T47D (cell line): ENCODE measurements at regions not wholly inside any gene's neighbourhood (a gene's known extent, or its start where the extent isn't known, plus 50 kb on each side); places are given as distances from the start of the nearest gene placed in this dataset.
"Not testable (repeated sequence)": the region's sequence is repeated elsewhere in the genome, so short reads cannot be mapped to it uniquely, and the experiment has no call there.

Experiments
- DNase-seq, 2 experiments: peaks; one replicate each; pipeline versions ENCODE4 v3.0.0 to v3.0.0-alpha.2; 2011 to 2012; ENCODE audit warnings: low read depth in 1 of 2, low spot score in 1 of 2
- JUND ChIP-seq: IDR thresholded peaks from 2 replicates; pipeline ENCODE4 v1.6.1; 2012; ENCODE audit warnings: low read depth
- in situ Hi-C: cut with HindIII; loops from 2 replicates; pipeline ENCODE4 v1.10.0; 2016; ENCODE audit warnings: low sequenced_read_pairs, low pct_unique_long_range_greater_than_20kb

GRCh38 chr2:205868773-205869333, 186.6 kb downstream of the NRP2 start:
- no peak for DNase-seq
- in situ Hi-C loops: no loop called here

GRCh38 chr2:205868053-205868452, 185.8 kb downstream of the NRP2 start:
- in situ Hi-C loops: no loop called here

More at GRCh38 chr2:205868773-205869333, 186.6 kb downstream of the NRP2 start:
- no peak for TF ChIP-seq JUND

GRCh38 chr2:205867371-205867770, 185.1 kb downstream of the NRP2 start:
- no peak for TF ChIP-seq JUND
- in situ Hi-C loops: no loop called here

More at GRCh38 chr2:205868053-205868452, 185.8 kb downstream of the NRP2 start:
- TF ChIP-seq JUND: no peak
- DNase-seq: no peak

GRCh38 chr2:205865905-205866441, 183.7 kb downstream of the NRP2 start:
- DNase-seq: peak in 1 of 2 experiments; percentile 16
- no peak for TF ChIP-seq JUND
- in situ Hi-C loops: no loop called here

More at GRCh38 chr2:205867371-205867770, 185.1 kb downstream of the NRP2 start:
- DNase-seq: no peak

GRCh38 chr2:205865056-205865455, 182.8 kb downstream of the NRP2 start:
- no peak for DNase-seq
- TF ChIP-seq JUND: no peak
- in situ Hi-C loops: no loop called here

- in situ Hi-C loops: no loop called here
- no peak for DNase-seq
- no peak for TF ChIP-seq JUND
These were observed 182.2 kb downstream of the NRP2 start for GRCh38 chr2:205864491-205864890.

- DNase-seq, in situ Hi-C loops: not testable (repeated sequence)
These were observed 180.5 kb downstream of the NRP2 start for GRCh38 chr2:205862761-205863160.

GRCh38 chr2:205860885-205861284, 178.6 kb downstream of the NRP2 start:
- TF ChIP-seq JUND: no peak
- in situ Hi-C loops: no loop called here
- DNase-seq: no peak

GRCh38 chr2:205860181-205860580, 177.9 kb downstream of the NRP2 start:
- no peak for TF ChIP-seq JUND
- in situ Hi-C loops: no loop called here
- no peak for DNase-seq

GRCh38 chr2:205858881-205859441, 176.7 kb downstream of the NRP2 start:
- no peak for TF ChIP-seq JUND
- in situ Hi-C loops: no loop called here
- no peak for DNase-seq

- in situ Hi-C loops: no loop called here
- TF ChIP-seq JUND: no peak
These were observed 176.0 kb downstream of the NRP2 start for GRCh38 chr2:205858275-205858674.

GRCh38 chr2:205857520-205858237, 175.4 kb downstream of the NRP2 start:
- in situ Hi-C loops: no loop called here
- no peak for TF ChIP-seq JUND
- no peak for DNase-seq

More at GRCh38 chr2:205858275-205858674, 176.0 kb downstream of the NRP2 start:
- no peak for DNase-seq

- peak in 1 of 2 experiments; percentile 9 for DNase-seq
- in situ Hi-C loops: no loop called here
- no peak for TF ChIP-seq JUND
These were observed 170.2 kb downstream of the NRP2 start for GRCh38 chr2:205852457-205852856.

GRCh38 chr2:205850611-205851010, 168.3 kb downstream of the NRP2 start:
- in situ Hi-C loops: no loop called here
- no peak for DNase-seq
- TF ChIP-seq JUND: no peak
